ENCODE measurements at regions not wholly inside any gene's neighbourhood (a gene's known extent, or its start where the extent isn't known, plus 50 kb on each side); places are given as distances from the start of the nearest gene placed in this dataset.

DNA sequence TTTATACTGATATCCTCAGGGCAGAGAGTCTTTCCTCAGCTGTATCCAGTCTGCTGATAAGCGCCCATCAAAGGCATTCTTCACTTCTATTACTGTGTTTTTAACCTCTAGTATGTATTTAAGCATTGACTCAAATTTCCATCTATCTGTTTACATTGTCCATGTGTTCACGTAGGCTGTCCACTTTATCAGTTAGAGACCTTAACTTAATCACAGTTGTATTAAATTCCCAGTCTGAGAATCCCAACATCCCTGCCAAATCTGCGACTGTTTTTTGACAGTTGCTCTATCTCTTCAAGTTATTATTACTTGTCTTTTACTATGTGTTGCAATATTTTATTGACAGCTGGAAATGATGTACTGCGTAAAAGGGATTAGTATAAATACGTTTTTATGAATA lies 1613.7 kb upstream of the MIR17HG start:
- H3K27ac Mint-ChIP-seq (ENCODE audit: unreplicated experiment) = no peak overlapping the region
- TF ChIP-seq, protein P1, sequence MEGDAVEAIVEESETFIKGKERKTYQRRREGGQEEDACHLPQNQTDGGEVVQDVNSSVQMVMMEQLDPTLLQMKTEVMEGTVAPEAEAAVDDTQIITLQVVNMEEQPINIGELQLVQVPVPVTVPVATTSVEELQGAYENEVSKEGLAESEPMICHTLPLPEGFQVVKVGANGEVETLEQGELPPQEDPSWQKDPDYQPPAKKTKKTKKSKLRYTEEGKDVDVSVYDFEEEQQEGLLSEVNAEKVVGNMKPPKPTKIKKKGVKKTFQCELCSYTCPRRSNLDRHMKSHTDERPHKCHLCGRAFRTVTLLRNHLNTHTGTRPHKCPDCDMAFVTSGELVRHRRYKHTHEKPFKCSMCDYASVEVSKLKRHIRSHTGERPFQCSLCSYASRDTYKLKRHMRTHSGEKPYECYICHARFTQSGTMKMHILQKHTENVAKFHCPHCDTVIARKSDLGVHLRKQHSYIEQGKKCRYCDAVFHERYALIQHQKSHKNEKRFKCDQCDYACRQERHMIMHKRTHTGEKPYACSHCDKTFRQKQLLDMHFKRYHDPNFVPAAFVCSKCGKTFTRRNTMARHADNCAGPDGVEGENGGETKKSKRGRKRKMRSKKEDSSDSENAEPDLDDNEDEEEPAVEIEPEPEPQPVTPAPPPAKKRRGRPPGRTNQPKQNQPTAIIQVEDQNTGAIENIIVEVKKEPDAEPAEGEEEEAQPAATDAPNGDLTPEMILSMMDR (conservative IDR thresholded peaks at IDR 0.05) = no peak

DNA sequence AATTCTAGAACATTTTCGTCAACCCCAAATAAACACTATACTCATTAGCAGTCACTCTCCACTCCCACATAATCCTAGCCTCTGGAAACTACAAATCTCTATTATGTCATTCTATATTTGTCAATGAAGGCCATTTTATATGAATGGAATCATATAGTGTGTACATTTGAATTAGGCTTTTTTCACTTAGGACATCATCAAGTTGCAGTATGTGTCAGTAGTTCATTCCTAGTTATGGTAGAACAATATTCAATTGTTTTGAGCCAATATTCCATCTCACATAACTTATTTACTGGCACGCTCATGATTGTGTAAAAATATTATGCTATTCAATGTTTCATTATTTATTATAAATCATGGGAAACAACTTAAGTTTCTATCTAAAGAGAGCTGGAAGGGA lies 1610.4 kb upstream of the MIR17HG start:
- Mint-ChIP-seq H3K4me3 (no peak overlapping the region), H3K27me3 (ENCODE audit: low read depth) (no peaks in the 10 kb centered on the region), H3K9me3 (peaks cover 4% of the 10 kb centered on the region), H3K27ac (ENCODE audit: unreplicated experiment) (no peak overlapping the region), H3K4me1 (no peaks in the 10 kb centered on the region), H3K36me3 (ENCODE audit: low read depth) (no peaks in the 10 kb centered on the region)
- TF ChIP-seq, protein P1 (conservative IDR thresholded peaks at IDR 0.05) = no peak
- DNase-seq (ENCODE audit: low read depth, low spot score) = no peak

More for the DNA sequence above, 1613.7 kb upstream of the MIR17HG start:
- no peaks in the 10 kb centered on the region for H3K36me3 Mint-ChIP-seq (ENCODE audit: low read depth)
- H3K4me1 Mint-ChIP-seq = no peaks in the 10 kb centered on the region
- DNase-seq (ENCODE audit: low read depth, low spot score) = no peak
- peaks cover 5% of the 10 kb centered on the region for H3K9me3 Mint-ChIP-seq
- H3K27me3 Mint-ChIP-seq (ENCODE audit: low read depth) = no peaks in the 10 kb centered on the region
- no peak overlapping the region for H3K4me3 Mint-ChIP-seq

DNA sequence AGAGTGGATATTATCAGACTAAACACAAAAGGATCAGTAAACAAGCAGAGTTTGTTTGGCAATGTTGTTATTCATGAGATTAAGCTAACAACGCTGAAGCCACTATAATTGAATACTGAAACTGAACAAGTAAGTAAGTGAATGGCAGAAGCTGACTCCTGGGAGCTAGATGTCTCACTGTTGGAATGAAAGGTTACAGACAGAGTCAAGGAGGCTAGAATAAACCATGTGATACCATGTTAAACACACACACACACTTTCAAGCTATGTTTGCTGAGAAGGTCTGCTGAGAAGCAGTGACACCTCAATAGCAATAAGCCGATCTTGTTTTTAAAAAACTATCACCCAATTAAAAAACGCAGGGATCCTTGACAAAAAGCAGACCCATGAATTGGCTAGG lies 1609.4 kb upstream of the MIR17HG start:
- H3K9me3 Mint-ChIP-seq = peaks cover 3% of the 10 kb centered on the region

DNA sequence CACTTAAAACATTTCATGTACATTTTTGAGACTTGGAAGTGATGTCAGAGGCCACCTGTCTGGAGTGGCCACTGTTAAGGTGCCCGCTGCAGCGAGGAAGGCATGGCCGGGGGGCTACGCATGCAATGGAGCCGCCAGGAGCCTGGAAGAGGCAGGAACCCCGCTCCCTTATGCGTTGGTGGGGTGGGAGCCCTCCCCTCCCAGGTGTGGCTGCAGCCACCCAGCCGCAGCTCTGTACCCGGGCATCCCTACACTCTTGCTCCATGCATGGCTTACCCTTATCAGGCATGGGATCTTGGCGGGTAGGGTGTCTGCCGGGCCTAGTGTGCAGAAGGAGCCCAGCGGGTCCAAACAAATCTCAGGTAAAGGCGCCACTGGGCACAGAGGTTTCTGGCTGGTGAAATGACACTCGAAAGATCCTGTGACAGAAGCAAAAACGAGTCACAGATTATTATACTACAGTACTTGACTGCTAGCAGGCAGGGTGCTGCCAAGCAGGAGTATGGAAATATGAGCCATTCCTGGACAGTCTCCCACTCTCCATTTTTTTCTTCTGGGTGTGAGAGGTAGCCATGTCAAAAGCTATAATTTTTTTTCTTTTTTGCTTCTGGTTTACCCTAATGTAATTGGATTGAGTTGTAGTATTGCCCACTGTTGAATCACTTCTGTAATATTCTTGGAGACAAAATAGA lies 1606.3 kb upstream of the MIR17HG start:
- Mint-ChIP-seq H3K27ac (ENCODE audit: unreplicated experiment) (no peak overlapping the region), H3K4me3 (no peak overlapping the region), H3K36me3 (ENCODE audit: low read depth) (no peaks in the 10 kb centered on the region), H3K9me3 (peaks cover 3% of the 10 kb centered on the region), H3K4me1 (no peaks in the 10 kb centered on the region), H3K27me3 (ENCODE audit: low read depth) (no peaks in the 10 kb centered on the region)
- TF ChIP-seq, protein P1 (conservative IDR thresholded peaks at IDR 0.05) = no peak
- DNase-seq (ENCODE audit: low read depth, low spot score) = no peak

More for the DNA sequence above, 1609.4 kb upstream of the MIR17HG start:
- TF ChIP-seq, protein P1 (conservative IDR thresholded peaks at IDR 0.05) = no peak
- Mint-ChIP-seq H3K27me3 (ENCODE audit: low read depth) (no peaks in the 10 kb centered on the region), H3K4me3 (no peak overlapping the region), H3K36me3 (ENCODE audit: low read depth) (no peaks in the 10 kb centered on the region), H3K4me1 (no peaks in the 10 kb centered on the region), H3K27ac (ENCODE audit: unreplicated experiment) (no peak overlapping the region)
- DNase-seq (ENCODE audit: low read depth, low spot score) = no peak

DNA sequence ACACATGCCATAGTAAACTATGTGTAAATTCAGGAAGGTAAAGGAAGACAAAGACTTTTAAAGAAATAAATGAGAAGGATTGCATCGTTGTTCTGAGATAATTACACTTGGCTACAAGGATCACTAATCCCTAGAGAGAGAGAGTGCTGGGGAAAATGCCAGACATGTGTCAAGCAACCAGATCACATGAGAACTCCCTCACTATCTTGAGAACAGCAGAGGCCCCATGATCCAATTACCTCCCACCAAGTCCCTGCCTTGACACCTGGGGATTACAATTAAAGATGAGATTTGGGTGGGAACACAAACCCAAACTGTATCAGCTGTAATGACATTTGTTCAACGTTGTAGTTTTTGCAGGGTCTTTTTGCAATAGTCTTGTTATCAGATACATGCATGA lies 1600.9 kb upstream of the MIR17HG start:
- Mint-ChIP-seq H3K27ac (ENCODE audit: unreplicated experiment) (no peak overlapping the region), H3K36me3 (ENCODE audit: low read depth) (no peaks in the 10 kb centered on the region), H3K9me3 (no peaks in the 10 kb centered on the region), H3K4me3 (no peak overlapping the region), H3K27me3 (ENCODE audit: low read depth) (no peaks in the 10 kb centered on the region), H3K4me1 (peaks cover 6% of the 10 kb centered on the region)
- no peak for DNase-seq (ENCODE audit: low read depth, low spot score)
- TF ChIP-seq, protein P1 (conservative IDR thresholded peaks at IDR 0.05) = no peak
